ENCODE measurements at regions not wholly inside any gene's neighbourhood (a gene's known extent, or its start where the extent isn't known, plus 50 kb on each side); places are given as distances from the start of the nearest gene placed in this dataset.
"Not testable (repeated sequence)": the region's sequence is repeated elsewhere in the genome, so short reads cannot be mapped to it uniquely, and the experiment has no call there.

- DNase-seq, result no peak
Observed at GRCh38 chr6:90885611-90886056, 298.8 kb upstream of the MAP3K7 start.

GRCh38 chr6:90885137-90885536 is 298.3 kb upstream of the MAP3K7 start:
- DNase-seq, result not testable (repeated sequence)

- DNase-seq, result no peak
Observed at GRCh38 chr6:90877616-90878015, 290.7 kb upstream of the MAP3K7 start.

- no peak for DNase-seq
Observed at GRCh38 chr6:90874931-90875330, 288.1 kb upstream of the MAP3K7 start.

- no peak for DNase-seq
Observed at GRCh38 chr6:90872981-90873380, 286.1 kb upstream of the MAP3K7 start.

- DNase-seq, result no peak
Observed at GRCh38 chr6:90870561-90870960, 283.7 kb upstream of the MAP3K7 start.

- DNase-seq, result no peak
Observed at GRCh38 chr6:90868656-90869055, 281.8 kb upstream of the MAP3K7 start.

GRCh38 chr6:90868256-90868655 is 281.4 kb upstream of the MAP3K7 start:
- DNase-seq, result no peak

- DNase-seq, result no peak
Observed at GRCh38 chr6:90865513-90865912, 278.6 kb upstream of the MAP3K7 start.

- DNase-seq, result no peak
Observed at GRCh38 chr6:90863043-90863442, 276.2 kb upstream of the MAP3K7 start.

GRCh38 chr6:90860822-90861601 is 274.1 kb upstream of the MAP3K7 start:
- DNase-seq, result no peak

GRCh38 chr6:90859612-90860011 is 272.7 kb upstream of the MAP3K7 start:
- DNase-seq, result no peak

GRCh38 chr6:90859056-90859455 is 272.2 kb upstream of the MAP3K7 start:
- DNase-seq, result no peak

- DNase-seq, result no peak
Observed at GRCh38 chr6:90849686-90850085, 262.8 kb upstream of the MAP3K7 start.

GRCh38 chr6:90846824-90847223 is 260.0 kb upstream of the MAP3K7 start:
- DNase-seq, result no peak

- DNase-seq, result no peak
Observed at GRCh38 chr6:90835596-90836212, 248.8 kb upstream of the MAP3K7 start.

GRCh38 chr6:90829311-90829710 is 242.4 kb upstream of the MAP3K7 start:
- no peak for DNase-seq

GRCh38 chr6:90820436-90820835 is 233.6 kb upstream of the MAP3K7 start:
- no peak for DNase-seq

GRCh38 chr6:90819483-90819882 is 232.6 kb upstream of the MAP3K7 start:
- no peak for DNase-seq

- DNase-seq, result no peak
Observed at GRCh38 chr6:90818163-90818562, 231.3 kb upstream of the MAP3K7 start.

GRCh38 chr6:90816764-90817163 is 229.9 kb upstream of the MAP3K7 start:
- no peak for DNase-seq

GRCh38 chr6:90811596-90812226 is 224.8 kb upstream of the MAP3K7 start:
- no peak for DNase-seq

GRCh38 chr6:90809035-90809434 is 222.2 kb upstream of the MAP3K7 start:
- DNase-seq, result no peak
